GM12878 (cell line): ENCODE measurements at regions not wholly inside any gene's neighbourhood (a gene's known extent, or its start where the extent isn't known, plus 50 kb on each side); places are given as distances from the start of the nearest gene placed in this dataset.

ENCODE experiments used
- ATAC-seq: fragments of 200-7000 bp; cut with Tn5 transposase; 3 replicates; pipeline ENCODE4 v1.9.1; 2020; ENCODE audit warnings: mild to moderate bottlenecking, moderate library complexity
- BruUV-seq: library from RNA; stranded (reverse); fragments of 400-500 nt; replicated peaks from 2 replicates; lab custom pipeline; 2021; lab: Mats Ljungman, UMichigan
- CTCF ChIA-PET: fragments of 300-600 bp; sonication (Branson Sonifier 250); formaldehyde crosslinking; extraction: SDS; loops from one replicate; lab custom pipeline; 2021; ENCODE audit warnings: inconsistent platforms; lab: Yijun Ruan, JAX
- POLR2A ChIA-PET: fragments of 350-600 bp; formaldehyde crosslinking; extraction: SDS; loops from one replicate; lab custom pipeline; 2021; ENCODE audit warnings: inconsistent platforms; lab: Charles Lee
- RAD21 ChIA-PET: fragments of 300-600 bp; sonication (Branson Sonifier 250); formaldehyde crosslinking; loops from one replicate; lab custom pipeline; 2023; ENCODE audit warnings: antibody characterized with exemption; ENCODE audit not compliant: unreplicated experiment; lab: Charles Lee
- SMC1A ChIA-PET: fragments of 300-600 bp; sonication (Branson Sonifier 250); formaldehyde crosslinking; loops from one replicate; lab custom pipeline; 2023; ENCODE audit not compliant: unreplicated experiment, uncharacterized antibody; lab: Charles Lee
- DNase-seq: peaks from one replicate; pipeline ENCODE4 v3.0.0-alpha.2; 2011; ENCODE audit warnings: low read depth, low spot score
- FAIRE-seq: peaks from 3 replicates; lab custom pipeline; 2011; peaks lifted over from hg19 to GRCh38; lab: Jason Lieb, UNC
- H2AFZ ChIP-seq: 2 replicates; pipeline ENCODE4 v1.6.0; 2011; ENCODE audit warnings: low read depth, low read length, control low read depth; ENCODE audit not compliant: control insufficient read depth
- H3K27ac ChIP-seq: 2 replicates; pipeline ENCODE4 v1.5.1; 2011; ENCODE audit warnings: control low read depth; ENCODE audit not compliant: control insufficient read depth, insufficient read depth
- H3K27me3 ChIP-seq, 2 experiments: replicated peaks in 1 of 2; 2 replicates each; pipeline versions ENCODE4 v1.6.0 to v1.6.1; 2011; ENCODE audit warnings: low read length in 1 of 2; ENCODE audit not compliant: control insufficient read depth in 2 of 2, insufficient read depth in 2 of 2
- H3K36me3 ChIP-seq, 2 experiments: 2 replicates each; pipeline ENCODE4 v1.5.1; 2011; ENCODE audit warnings: low read length in 1 of 2; ENCODE audit not compliant: control insufficient read depth in 2 of 2, insufficient read depth in 2 of 2
- H3K4me1 ChIP-seq: 2 replicates; pipeline ENCODE4 v1.6.1; 2011; ENCODE audit warnings: mild to moderate bottlenecking, low read length, moderate library complexity, mixed read lengths; ENCODE audit not compliant: control insufficient read depth, insufficient read depth
- H3K4me2 ChIP-seq: 2 replicates; pipeline ENCODE4 v1.6.0; 2011; ENCODE audit warnings: control low read depth; ENCODE audit not compliant: control insufficient read depth, insufficient read depth
- H3K4me3 ChIP-seq: fragments of 200-600 bp; sonication (generic); 2 replicates; pipeline ENCODE4 v1.5.1; 2016
- H3K79me2 ChIP-seq: 2 replicates; pipeline ENCODE4 v1.6.0; 2011; ENCODE audit warnings: low read length; ENCODE audit not compliant: control insufficient read depth, insufficient read depth
- H3K9ac ChIP-seq: 2 replicates; pipeline ENCODE4 v1.8.0; 2011; ENCODE audit warnings: low read length, control low read depth, mixed read lengths; ENCODE audit not compliant: control insufficient read depth, insufficient read depth
- H3K9me3 ChIP-seq: replicated peaks from 3 replicates; pipeline ENCODE4 v1.5.1; 2011; ENCODE audit warnings: mild to moderate bottlenecking, low read length; ENCODE audit not compliant: control insufficient read depth, insufficient read depth
- H4K20me1 ChIP-seq: 2 replicates; pipeline ENCODE4 v1.6.0; 2011; ENCODE audit not compliant: control insufficient read depth, insufficient read depth
- EP300 ChIP-seq, 2 experiments: fragments of 150-350 bp in 1 of 2; IDR thresholded peaks; 2 replicates each; pipeline ENCODE4 v1.6.1; 2011 to 2012; ENCODE audit warnings: low read depth in 2 of 2, low read length in 2 of 2, borderline replicate concordance in 1 of 2, improper control_type of control experiment in 1 of 2, inconsistent platforms in 1 of 2; ENCODE audit not compliant: control insufficient read depth in 1 of 2
- FOXK2 ChIP-seq: fragments of 450-650 bp; IDR thresholded peaks from 2 replicates; pipeline ENCODE4 v1.6.1; 2017; ENCODE audit warnings: mild to moderate bottlenecking, moderate library complexity
- JUND ChIP-seq: IDR thresholded peaks from 2 replicates; pipeline ENCODE4 v1.6.1; 2012; ENCODE audit warnings: low read depth, mild to moderate bottlenecking, low read length, improper control_type of control experiment, moderate library complexity
- MEF2A ChIP-seq: IDR thresholded peaks from 2 replicates; pipeline ENCODE4 v1.6.1; 2011; ENCODE audit warnings: low read depth, mild to moderate bottlenecking, low read length, moderate library complexity; ENCODE audit not compliant: insufficient read depth
- MEF2B ChIP-seq: fragments of 450-650 bp; IDR thresholded peaks from 2 replicates; pipeline ENCODE4 v1.6.1; 2018; ENCODE audit warnings: mild to moderate bottlenecking, moderate library complexity; ENCODE audit not compliant: partially characterized antibody, poor library complexity, severe bottlenecking
- MYB ChIP-seq: fragments of 150-350 bp; IDR thresholded peaks from 2 replicates; pipeline ENCODE4 v1.6.1; 2014; ENCODE audit warnings: mild to moderate bottlenecking, low read depth, low read length, borderline replicate concordance
- RAD51 ChIP-seq: fragments of 450-650 bp; IDR thresholded peaks from 2 replicates; pipeline ENCODE4 v1.6.1; 2016; ENCODE audit warnings: moderate library complexity, mild to moderate bottlenecking, inconsistent platforms
- SREBF1 ChIP-seq: IDR thresholded peaks from 2 replicates; pipeline ENCODE4 v1.6.1; 2012; ENCODE audit warnings: mild to moderate bottlenecking, low read length
- SREBF2 ChIP-seq: IDR thresholded peaks from 2 replicates; pipeline ENCODE4 v1.6.1; 2012; ENCODE audit warnings: mild to moderate bottlenecking, low read length
- TCF12 ChIP-seq: IDR thresholded peaks from 2 replicates; pipeline ENCODE4 v1.6.1; 2011; ENCODE audit warnings: low read depth, mild to moderate bottlenecking, low read length
- WGBS: methylation state at CpG from one replicate; pipeline ENCODE4 v1.1.6; 2016; ENCODE audit warnings: low lambda C conversion rate; ENCODE audit not compliant: insufficient replicate concordance, insufficient coverage; ENCODE audit errors: missing lambda C conversion rate; 5-methylcytosine and 5-hydroxymethylcytosine counted together
- in situ Hi-C: fragments of 300-500 bp; cut with MboI; formaldehyde crosslinking; loops from 9 replicates; pipeline ENCODE4 v1.14.3; 2018; ENCODE audit warnings: mixed read lengths
- intact Hi-C: fragments of 100-400 bp; cut with micrococcal nuclease; formaldehyde crosslinking; loops from one replicate; pipeline ENCODE4 v1.14.2; 2022; ENCODE audit not compliant: unreplicated experiment

- TF ChIP-seq EP300 (IDR thresholded peaks at IDR 0.05; ENCODE audit: borderline replicate concordance in 1 of 2, control insufficient read depth in 1 of 2, low read depth in 2 of 2, low read length in 2 of 2): no peak
Observed at GRCh38 chr2:57465967-57466366, 580.6 kb upstream of the VRK2 start (continued).

- no peak for ATAC-seq
- no peak for FAIRE-seq
- no peaks in the 10 kb centered on the region for H3K27me3 ChIP-seq
- RAD21 ChIA-PET: no interaction called here
- no peak for DNase-seq
- no peaks in the 10 kb centered on the region for H4K20me1 ChIP-seq
- intact Hi-C loops: no loop called here
- CTCF ChIA-PET: no interaction called here
- H3K9ac ChIP-seq: no peak overlapping the region
- H3K79me2 ChIP-seq: no peaks in the 10 kb centered on the region
- no peak overlapping the region for H3K27ac ChIP-seq
- 11% methylated on average over 3 of the region's 3 CpGs for WGBS
- no peak overlapping the region for H3K4me3 ChIP-seq
- no peak overlapping the region for H2AFZ ChIP-seq
- TF ChIP-seq MEF2B (no peak), SREBF1 (no peak)
- TF ChIP-seq, all 136 proteins: peak for 0
- in situ Hi-C loops: no loop called here
- Histone ChIP-seq H3K4me1 (no peaks in the 10 kb centered on the region), H3K36me3 (no peaks in the 10 kb centered on the region), H3K9me3 (no peaks in the 10 kb centered on the region), H3K4me2 (no peak overlapping the region)
- BruUV-seq: no TSS peak
- ChIA-PET POLR2A (no interaction called here), SMC1A (no interaction called here)
Observed at GRCh38 chr2:57475391-57475790, 571.2 kb upstream of the VRK2 start.

DNA sequence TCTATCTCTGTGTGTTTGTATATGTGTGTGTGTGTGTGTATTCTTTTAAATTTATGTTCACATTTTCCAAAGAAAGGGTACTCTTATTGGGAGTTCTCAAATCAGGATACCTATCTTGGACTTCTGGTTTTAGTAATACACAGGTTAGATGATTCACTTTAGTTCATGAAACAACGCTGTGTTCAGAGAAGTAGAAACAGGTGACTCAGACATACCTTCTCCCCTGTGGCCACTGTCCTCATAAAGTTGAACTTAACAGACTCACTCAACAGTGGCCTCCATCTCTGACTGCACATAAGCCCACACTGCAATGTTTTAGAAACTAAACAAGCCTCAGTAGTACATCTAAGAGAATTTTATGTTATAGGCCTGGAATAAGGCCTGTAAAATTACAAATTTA lies 566.6 kb upstream of the VRK2 start:
- no peaks in the 10 kb centered on the region for H3K4me1 ChIP-seq
- POLR2A ChIA-PET: no interaction called here
- no peak for TF ChIP-seq MYB
- no peak for TF ChIP-seq RAD51
- TF ChIP-seq FOXK2: no peak
- no peak for TF ChIP-seq TCF12
- TF ChIP-seq JUND: no peak
- no peak for TF ChIP-seq MEF2A
- no peak for TF ChIP-seq SREBF2
- 8% methylated on average over 1 of the region's 1 CpG for WGBS
- no peak overlapping the region for H2AFZ ChIP-seq
- H3K36me3 ChIP-seq: no peaks in the 10 kb centered on the region
- H3K9me3 ChIP-seq: no peaks in the 10 kb centered on the region
- H3K27ac ChIP-seq: no peak overlapping the region
- no peaks in the 10 kb centered on the region for H4K20me1 ChIP-seq
- H3K79me2 ChIP-seq: no peaks in the 10 kb centered on the region
- in situ Hi-C loops: no loop called here
- H3K4me2 ChIP-seq: no peak overlapping the region
- no peak overlapping the region for H3K9ac ChIP-seq
- RAD21 ChIA-PET: no interaction called here
- no peaks in the 10 kb centered on the region; a peak in 1 of 4 replicates for H3K27me3 ChIP-seq
- SMC1A ChIA-PET: interaction anchor here (1.3 kb wide), 1 partner anchor 19 kb away, joined by 4 read pairs; no protein-coding TSS in a partner anchor
- ATAC-seq (peak; percentile 36; the same call in 2 of the 3 replicates), FAIRE-seq (no peak), DNase-seq (no peak)
- no peak overlapping the region for H3K4me3 ChIP-seq
- no TSS peak for BruUV-seq
- intact Hi-C loops: no loop called here
- CTCF ChIA-PET: interaction anchor here (2.2 kb wide), 1 partner anchor 12 kb away, joined by 8 read pairs; no protein-coding TSS in a partner anchor
